NCI-H1694 (cell line): ENCODE measurements at regions not wholly inside any gene's neighbourhood (a gene's known extent, or its start where the extent isn't known, plus 50 kb on each side); places are given as distances from the start of the nearest gene placed in this dataset.

ENCODE experiments used
- DNase-seq: peaks from one replicate; lab custom pipeline; 2025; lab: John Stamatoyannopoulos, UW

DNA sequence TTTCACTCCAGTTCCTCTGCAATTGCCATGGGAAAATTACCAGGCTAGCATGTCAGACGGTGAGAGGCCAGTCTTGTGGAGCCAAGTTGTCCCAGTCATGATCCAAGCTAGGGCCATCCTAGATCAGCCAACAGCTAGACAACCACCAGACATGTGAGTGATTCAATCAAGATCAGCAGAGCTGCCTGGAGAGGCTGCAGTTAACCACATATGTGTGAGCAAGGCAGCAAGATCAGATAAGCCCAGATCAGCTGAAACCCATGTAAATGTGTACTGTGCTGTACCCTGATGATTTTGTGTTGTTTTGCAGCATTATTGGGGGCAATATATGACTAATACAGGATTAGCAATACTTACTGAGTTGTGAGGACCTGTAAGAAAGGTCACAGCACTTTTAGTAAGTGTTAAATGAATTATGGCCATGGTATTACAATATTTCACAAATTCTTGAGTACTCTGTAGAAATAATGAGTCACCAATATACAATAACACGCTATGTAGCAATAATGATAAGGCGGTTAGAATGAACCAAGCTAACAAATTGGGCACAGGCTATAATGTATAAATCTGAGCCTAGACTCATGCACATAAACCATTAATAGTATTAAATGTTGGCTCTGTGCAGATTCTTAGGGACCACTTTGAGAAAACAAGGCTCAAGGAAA, 91.4 kb downstream of the SUDS3 start:
- DNase-seq: no peak

DNA sequence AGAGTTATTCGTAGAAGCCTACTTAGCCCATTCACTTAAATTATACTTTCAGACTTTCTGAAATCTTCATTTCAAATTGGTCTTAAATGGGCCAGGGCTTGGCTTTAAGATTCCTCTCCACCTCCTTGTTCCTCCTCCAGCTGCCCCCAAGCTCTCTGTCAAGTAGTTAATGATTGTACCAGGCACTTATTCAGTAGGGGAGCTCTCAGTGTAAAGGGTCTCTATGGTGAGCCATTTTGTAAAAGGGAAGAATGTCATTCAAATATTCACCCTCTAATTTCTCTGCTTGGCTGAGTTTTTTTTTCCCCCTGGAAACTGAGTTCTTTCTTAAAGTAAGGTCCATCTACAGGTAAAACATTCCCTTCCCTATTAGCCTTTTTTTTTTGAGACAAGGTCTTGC, 96.6 kb downstream of the SUDS3 start:
- DNase-seq: no peak

GRCh38 chr12:118480235-118480634, 103.9 kb downstream of the SUDS3 start:
- no peak for DNase-seq

DNA sequence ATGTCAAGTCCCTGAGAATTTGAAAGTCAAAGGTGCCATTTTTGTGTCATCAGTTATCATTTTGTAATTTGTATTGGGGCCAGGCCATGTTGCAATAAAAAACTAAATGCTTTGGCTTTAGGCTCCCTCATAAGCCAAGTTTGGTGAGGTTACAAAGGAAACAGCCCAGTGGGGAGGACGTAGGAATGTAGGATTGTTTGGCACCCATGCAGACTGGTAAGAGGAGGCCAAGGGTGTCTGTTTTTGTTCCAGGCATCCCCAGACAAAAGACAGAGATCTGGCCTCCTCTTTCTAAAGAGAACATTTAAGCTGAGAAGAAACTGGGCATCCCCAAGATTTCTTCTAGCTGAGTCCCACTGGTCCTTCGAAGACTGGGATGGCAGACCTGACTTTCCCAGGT, 111.7 kb downstream of the SUDS3 start:
- no peak for DNase-seq

- no peak for DNase-seq
Measured at GRCh38 chr12:118493962-118494361, 117.6 kb downstream of the SUDS3 start.

GRCh38 chr12:118494776-118495175, 118.4 kb downstream of the SUDS3 start:
- no peak for DNase-seq

DNA sequence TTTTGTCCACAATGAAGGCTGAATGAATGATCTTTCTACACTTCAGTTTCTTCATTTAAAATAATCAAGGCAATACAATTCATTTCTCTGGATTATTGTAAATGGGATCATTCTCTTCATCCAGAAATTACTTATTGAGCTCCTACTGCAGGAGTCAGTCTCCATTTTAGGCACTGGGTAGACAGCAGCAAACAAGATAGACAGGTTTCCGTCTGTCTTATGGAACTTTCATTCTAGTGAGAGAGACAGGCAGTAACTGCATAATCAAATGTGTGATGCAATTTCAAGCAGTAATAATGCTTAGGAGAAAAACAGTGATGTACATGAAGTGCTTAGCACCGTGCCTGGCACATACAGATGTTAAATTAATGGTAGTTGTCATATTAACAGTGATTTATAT, 118.9 kb downstream of the SUDS3 start:
- no peak for DNase-seq

- DNase-seq: no peak
Measured at GRCh38 chr12:118498171-118498570, 121.8 kb downstream of the SUDS3 start.

DNA sequence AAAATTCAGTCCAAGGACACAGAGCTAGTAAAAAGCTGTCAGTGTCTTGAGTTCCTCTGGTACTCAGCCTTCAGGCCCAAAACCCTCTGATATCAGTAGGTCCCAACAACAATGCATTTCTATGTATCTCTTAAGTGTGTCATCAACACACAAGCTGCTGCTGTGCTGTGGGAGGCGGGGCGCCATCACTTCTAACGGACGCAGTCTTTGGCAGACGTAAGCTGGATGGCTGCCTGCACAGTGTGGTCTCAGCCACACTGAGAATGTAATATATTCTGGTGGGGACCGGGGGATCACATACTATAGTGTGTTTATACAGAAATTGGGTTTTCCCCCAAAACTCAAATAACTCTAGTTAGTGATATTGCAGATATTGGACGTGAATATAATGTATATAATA, 123.9 kb downstream of the SUDS3 start:
- no peak for DNase-seq

- no peak for DNase-seq
Measured at GRCh38 chr12:118501489-118501888, 125.1 kb downstream of the SUDS3 start.

GRCh38 chr12:118503476-118503875, 127.1 kb downstream of the SUDS3 start:
- DNase-seq: no peak

GRCh38 chr12:118512669-118513068, 136.3 kb downstream of the SUDS3 start:
- DNase-seq: no peak

DNA sequence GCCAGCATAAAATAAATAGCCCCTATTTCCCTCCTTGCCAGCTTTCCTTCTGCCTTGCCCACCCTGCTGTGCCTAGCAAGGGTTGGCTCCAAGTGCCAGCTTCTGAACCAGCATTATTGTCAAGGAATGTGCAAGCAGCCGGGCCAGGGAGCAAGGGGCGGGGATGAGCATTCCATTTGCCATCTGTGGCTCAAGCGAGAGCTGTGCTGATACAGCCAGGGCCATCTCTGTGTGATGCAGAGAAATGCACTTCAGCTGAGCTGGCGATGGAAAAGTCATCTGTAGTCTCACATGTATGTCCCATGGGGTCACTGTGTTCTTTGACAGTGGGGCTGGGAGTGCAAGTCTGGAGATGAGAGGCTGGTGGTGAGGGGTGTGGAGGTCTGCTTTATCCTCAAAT, 137.3 kb downstream of the SUDS3 start:
- DNase-seq: no peak

DNA sequence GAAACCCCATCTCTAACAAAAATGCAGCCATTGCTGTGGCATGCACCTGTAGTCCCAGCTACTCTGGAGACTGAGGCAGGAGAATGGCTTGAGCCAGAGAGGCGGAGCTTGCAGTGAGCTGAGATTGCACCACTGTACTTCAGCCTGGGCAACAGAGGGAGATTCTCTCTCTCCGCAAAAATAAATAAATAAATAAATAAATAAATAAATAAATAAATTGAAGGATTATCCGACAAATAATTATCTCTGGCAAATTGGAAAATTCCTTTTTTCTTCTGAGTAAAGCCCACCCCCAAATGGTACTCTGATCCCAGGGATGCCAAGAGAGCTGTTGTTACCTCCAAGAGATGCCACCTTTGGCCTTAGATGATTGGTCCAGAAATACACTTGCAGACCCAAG, 137.9 kb downstream of the SUDS3 start:
- no peak for DNase-seq

DNA sequence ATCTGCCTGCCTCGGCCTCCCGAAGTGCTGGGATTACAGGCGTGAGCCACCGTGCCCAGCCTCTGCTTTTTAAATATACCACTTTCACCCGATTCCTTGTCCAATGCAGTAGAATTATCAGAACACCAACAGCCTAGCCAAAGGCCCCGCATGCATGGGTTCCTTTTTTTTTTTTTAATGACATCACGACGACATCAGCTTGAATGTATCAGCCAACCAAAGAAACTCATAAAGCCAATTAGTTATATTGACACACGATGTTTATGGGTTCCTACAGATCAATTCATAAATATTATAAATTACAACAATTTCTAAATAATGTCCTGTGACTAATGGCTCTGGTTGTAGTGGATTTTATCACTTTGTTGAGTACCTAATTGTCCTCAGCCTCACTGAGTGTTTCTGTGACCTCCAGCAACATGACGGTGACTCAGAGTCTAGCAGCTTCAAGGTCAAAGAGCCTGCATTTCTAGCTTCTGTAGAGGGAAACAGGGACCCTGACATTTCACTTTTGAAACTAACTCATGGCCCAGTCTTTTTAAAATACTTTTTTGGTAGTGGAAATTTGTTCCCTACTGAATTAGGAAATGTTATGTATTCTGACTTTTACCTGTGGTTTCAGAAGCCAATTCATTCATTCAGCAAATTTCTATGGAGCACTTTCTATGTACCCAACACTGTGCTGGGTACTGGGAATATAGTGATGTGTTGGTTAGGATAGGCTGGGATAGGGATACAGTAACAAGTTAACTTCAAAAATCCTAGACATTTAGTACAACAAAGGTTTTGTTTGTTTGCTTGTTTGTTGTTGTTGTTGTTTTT, 144.1 kb downstream of the SUDS3 start:
- no peak for DNase-seq

DNA sequence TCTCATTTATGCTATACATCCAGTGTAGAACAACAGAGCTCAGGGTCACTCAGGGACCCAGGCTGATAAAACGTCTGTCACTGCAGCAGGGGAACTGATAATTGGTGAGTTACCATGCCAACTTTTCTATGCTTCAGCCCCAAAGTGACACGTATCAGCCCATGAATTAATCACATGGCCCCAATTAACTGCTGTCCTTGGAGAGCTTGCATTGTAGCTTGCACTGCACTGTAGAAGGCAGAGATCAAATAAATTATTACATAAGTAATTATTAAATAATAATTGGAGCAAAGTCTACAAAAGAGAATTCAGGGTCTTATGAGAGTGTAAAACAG, 144.6 kb downstream of the SUDS3 start:
- no peak for DNase-seq

DNA sequence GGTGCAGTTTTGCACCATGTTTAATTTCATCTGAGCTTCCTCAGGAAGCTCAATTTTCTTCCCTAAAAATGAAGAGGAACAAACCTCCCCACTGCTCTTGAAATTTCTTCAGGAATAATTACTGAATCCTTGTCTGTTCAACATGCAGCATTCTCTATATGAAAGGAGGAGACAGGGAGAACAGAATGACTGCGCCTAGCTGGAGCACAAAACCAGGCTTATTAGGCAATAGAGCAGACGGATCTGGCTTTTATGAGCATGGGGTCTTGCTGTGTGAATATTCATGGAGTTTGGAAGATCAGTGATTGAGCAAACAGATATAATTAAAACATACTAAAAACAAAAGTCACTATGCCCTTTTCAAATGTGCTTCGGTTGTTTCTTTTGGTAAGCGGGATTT, 148.1 kb downstream of the SUDS3 start:
- no peak for DNase-seq

- no peak for DNase-seq
Measured at GRCh38 chr12:118525216-118525615, 148.9 kb downstream of the SUDS3 start.

DNA sequence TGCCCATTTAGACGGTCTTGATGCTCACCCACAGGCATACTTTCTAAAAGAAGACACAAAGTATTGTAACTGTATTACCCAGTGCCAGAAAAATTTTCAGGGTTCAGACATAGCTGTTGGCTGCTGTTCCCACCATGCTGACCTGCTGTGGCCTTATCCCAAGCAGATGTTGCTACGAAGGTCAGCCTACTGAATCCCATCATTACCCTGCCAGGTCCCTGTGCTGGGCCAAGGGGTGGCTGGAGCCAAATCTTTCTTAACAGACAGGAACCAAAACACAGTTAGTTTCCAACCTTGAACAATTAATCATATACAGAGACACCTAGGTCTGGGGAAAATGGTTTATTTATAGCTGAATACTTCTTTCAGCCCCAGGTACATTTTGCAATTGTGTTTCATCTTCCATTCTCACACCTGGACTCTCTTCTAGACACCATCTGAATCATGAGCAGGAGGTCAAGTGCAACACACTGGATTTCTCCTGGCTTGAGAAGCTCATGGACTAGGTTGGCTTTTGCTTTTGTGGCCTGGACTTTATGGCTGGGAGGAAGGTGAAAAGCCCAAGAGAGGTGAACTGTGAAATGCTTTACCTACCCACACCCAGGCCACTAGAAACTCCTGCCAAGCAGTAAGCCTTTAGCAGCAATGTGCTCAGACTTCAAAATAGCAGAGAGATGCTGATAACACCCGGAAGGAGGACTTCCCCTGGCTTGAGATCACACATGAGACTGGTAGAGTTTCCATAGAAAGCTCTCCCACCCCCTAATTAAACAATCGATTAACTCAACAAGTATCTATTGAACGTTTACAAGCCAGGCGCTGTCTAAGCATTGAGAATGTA, 150.1 kb downstream of the SUDS3 start:
- DNase-seq: no peak

GRCh38 chr12:118527310-118527709, 151.0 kb downstream of the SUDS3 start:
- DNase-seq: no peak

- DNase-seq: no peak
Measured at GRCh38 chr12:118528625-118529024, 152.3 kb downstream of the SUDS3 start.

DNA sequence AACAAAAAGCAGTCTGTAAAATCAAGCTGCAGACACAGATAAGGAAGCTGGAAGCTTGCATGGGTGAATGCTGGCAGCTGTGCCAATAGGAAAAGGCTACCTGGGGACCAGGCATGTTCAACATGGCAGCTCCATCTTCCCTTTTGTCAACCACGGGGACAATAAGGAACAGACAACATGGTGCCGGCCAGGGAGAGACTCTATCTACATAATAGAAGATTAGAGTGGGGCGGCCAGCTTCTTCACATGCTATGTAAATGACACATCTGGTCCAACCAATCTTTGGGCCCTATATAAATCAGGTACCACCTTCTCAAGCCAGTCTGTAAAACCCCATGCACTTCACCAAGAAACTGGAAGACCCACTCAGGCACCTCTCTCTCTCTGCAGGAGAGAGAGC, 157.6 kb downstream of the SUDS3 start:
- no peak for DNase-seq

DNA sequence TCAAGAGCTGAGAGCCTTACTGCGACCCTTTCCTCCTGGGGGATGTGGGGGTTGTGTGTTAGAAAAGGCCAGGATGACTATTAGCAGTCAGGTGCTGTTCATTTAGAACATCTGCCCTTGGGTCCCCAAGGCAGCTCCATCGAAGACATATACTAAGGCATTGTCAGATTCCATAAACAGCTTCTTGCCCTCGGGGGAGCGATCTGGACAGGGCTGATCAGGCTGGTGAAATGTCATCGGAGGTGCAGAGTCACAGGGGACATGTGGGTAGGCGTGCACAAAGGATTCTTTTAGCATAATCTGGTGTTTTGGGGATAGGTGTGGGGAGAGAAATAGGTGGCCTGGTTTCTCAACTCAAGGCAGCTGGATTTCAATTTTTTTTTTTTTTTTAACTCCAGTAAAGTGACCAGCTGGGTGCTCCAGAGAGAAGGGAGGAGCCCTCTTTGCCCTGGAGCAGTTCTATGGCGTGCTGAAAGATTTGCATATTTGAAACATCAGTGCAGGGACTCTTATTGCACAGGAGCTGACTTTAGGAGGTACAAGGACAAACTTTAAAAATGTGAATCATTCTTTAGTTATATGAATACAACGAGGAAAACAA, 160.1 kb downstream of the SUDS3 start:
- DNase-seq: no peak
